ENCODE measurements at regions not wholly inside any gene's neighbourhood (a gene's known extent, or its start where the extent isn't known, plus 50 kb on each side); places are given as distances from the start of the nearest gene placed in this dataset.

DNA sequence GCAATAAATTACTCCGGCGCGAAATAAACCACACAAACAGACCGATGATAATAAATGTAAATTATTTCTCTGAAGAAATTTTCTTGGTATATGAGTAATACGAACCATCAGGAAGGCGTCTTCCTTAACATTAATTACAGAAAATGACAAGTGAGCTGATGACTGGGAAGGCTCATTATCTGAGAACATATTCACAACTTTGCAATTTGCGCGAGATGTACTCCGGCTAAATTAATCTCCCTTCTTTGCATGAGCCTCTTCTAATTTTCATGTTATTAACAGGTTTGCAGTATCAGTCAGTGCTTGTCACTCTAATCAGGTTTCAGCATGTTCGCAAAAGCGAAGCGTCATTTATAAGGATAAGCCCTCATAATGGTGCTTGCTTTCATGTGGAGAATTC is 218.9 kb upstream of the MVB12B start:
- Histone ChIP-seq H3K4me1 (ENCODE audit: control insufficient read depth in 4 of 4, insufficient read depth in 4 of 4, low read length in 3 of 4) (no peaks in the 10 kb centered on the region), H3K36me3 (ENCODE audit: control insufficient read depth in 4 of 4, insufficient read depth in 3 of 4, low read depth in 1 of 4, low read length in 3 of 4) (no peaks in the 10 kb centered on the region), H3K27me3 (ENCODE audit: control insufficient read depth in 4 of 4, insufficient read depth in 4 of 4, low read length in 3 of 4) (peaks cover 0 to 3% (median 0%) of the 10 kb centered on the region in 4 donors), H3K4me3 (ENCODE audit: low read depth in 1 of 3, low read length in 3 of 3) (no peak overlapping the region), H3K27ac (ENCODE audit: low read depth in 1 of 2, low read length in 2 of 2) (no peak overlapping the region), H3K9me3 (ENCODE audit: control insufficient read depth in 4 of 4, low read length in 3 of 4) (no peaks in the 10 kb centered on the region), H3K9ac (ENCODE audit: low read depth in 1 of 2, low read length in 2 of 2) (no peak overlapping the region)
- no peak for DNase-seq (ENCODE audit: low spot score)
- 91% methylated on average over 12 of the region's 12 CpGs for WGBS
- TF ChIP-seq, protein P1, sequence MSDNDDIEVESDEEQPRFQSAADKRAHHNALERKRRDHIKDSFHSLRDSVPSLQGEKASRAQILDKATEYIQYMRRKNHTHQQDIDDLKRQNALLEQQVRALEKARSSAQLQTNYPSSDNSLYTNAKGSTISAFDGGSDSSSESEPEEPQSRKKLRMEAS (IDR thresholded peaks at IDR 0.05), result no peak
- no peak for TF ChIP-seq HNF4G (IDR thresholded peaks at IDR 0.05)

DNA sequence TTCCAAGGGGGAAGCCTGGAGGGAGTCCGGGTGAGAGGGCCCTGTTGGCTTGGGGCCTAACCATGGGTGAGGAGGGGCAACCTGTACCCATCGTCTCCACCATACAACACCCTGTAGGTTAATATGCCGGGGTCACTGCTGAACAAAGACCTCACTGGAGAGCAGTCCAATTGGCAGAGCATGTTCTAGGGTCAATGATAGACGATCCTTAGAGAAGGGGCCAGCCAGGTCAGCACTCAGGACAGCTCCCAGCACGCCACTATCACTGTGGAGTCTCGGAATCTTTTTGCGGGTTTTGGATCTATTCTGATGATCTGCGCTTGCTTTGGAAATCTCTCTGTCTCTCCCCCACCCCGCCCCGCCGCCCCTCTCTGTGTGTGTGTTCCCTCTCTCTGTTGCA is 218.4 kb upstream of the MVB12B start:
- TF ChIP-seq, protein P2, sequence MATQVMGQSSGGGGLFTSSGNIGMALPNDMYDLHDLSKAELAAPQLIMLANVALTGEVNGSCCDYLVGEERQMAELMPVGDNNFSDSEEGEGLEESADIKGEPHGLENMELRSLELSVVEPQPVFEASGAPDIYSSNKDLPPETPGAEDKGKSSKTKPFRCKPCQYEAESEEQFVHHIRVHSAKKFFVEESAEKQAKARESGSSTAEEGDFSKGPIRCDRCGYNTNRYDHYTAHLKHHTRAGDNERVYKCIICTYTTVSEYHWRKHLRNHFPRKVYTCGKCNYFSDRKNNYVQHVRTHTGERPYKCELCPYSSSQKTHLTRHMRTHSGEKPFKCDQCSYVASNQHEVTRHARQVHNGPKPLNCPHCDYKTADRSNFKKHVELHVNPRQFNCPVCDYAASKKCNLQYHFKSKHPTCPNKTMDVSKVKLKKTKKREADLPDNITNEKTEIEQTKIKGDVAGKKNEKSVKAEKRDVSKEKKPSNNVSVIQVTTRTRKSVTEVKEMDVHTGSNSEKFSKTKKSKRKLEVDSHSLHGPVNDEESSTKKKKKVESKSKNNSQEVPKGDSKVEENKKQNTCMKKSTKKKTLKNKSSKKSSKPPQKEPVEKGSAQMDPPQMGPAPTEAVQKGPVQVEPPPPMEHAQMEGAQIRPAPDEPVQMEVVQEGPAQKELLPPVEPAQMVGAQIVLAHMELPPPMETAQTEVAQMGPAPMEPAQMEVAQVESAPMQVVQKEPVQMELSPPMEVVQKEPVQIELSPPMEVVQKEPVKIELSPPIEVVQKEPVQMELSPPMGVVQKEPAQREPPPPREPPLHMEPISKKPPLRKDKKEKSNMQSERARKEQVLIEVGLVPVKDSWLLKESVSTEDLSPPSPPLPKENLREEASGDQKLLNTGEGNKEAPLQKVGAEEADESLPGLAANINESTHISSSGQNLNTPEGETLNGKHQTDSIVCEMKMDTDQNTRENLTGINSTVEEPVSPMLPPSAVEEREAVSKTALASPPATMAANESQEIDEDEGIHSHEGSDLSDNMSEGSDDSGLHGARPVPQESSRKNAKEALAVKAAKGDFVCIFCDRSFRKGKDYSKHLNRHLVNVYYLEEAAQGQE (IDR thresholded peaks at IDR 0.05), result peak; percentile 95
- no peak for TF ChIP-seq NR2F2 (IDR thresholded peaks at IDR 0.05)
- TF ChIP-seq FOXA1 (IDR thresholded peaks at IDR 0.05), result no peak
- no peak for TF ChIP-seq RXRA (IDR thresholded peaks at IDR 0.05)
- H3K4me3 ChIP-seq (ENCODE audit: low read depth in 1 of 3, low read length in 3 of 3), result no peak overlapping the region

DNA sequence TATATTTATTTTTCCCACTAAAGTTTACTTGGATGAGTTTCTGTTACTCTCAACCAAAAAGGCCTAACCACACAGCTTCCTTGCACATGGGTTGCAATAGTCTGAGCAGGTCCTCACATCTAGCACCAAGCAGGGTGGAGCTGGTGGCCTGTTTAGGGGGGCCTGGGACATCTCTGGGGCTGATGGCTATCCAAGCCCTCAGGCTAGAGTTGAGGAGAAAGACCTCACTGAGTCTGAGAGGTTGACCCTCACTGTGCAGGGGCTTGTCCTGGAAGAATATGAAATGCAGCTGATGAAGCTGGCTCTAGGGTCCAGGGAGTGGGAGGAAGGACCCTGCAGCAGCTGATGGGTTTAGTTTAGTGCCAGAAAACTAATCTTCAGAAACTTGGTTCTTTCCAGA is 217.1 kb upstream of the MVB12B start:
- Histone ChIP-seq H3K27ac (ENCODE audit: low read depth in 1 of 2, low read length in 2 of 2) (no peak overlapping the region), H3K9me3 (ENCODE audit: control insufficient read depth in 4 of 4, low read length in 3 of 4) (no peaks in the 10 kb centered on the region), H3K36me3 (ENCODE audit: control insufficient read depth in 4 of 4, insufficient read depth in 3 of 4, low read depth in 1 of 4, low read length in 3 of 4) (no peaks in the 10 kb centered on the region), H3K27me3 (ENCODE audit: control insufficient read depth in 4 of 4, insufficient read depth in 4 of 4, low read length in 3 of 4) (peaks cover 0 to 3% (median 0%) of the 10 kb centered on the region in 4 donors), H3K4me1 (ENCODE audit: control insufficient read depth in 4 of 4, insufficient read depth in 4 of 4, low read length in 3 of 4) (no peaks in the 10 kb centered on the region), H3K9ac (ENCODE audit: low read depth in 1 of 2, low read length in 2 of 2) (no peak overlapping the region), H3K4me3 (ENCODE audit: low read depth in 1 of 3, low read length in 3 of 3) (no peak overlapping the region)
- TF ChIP-seq TAF1 (conservative IDR thresholded peaks at IDR 0.05) (no peak), NR2F2 (IDR thresholded peaks at IDR 0.05) (no peak), FOXA2 (IDR thresholded peaks at IDR 0.05) (no peak), YY1 (IDR thresholded peaks at IDR 0.05) (no peak), RXRA (IDR thresholded peaks at IDR 0.05) (no peak), SP1 (IDR thresholded peaks at IDR 0.05) (no peak), HNF4A (conservative IDR thresholded peaks at IDR 0.05) (no peak), GABPA (IDR thresholded peaks at IDR 0.05 in 1 of 2, conservative IDR thresholded peaks at IDR 0.05 in 1 of 2) (no peak), JUND (IDR thresholded peaks at IDR 0.05) (no peak)
- TF ChIP-seq, protein P1 (IDR thresholded peaks at IDR 0.05), result no peak
- TF ChIP-seq, protein P2 (IDR thresholded peaks at IDR 0.05), result no peak
- TF ChIP-seq, protein P3, sequence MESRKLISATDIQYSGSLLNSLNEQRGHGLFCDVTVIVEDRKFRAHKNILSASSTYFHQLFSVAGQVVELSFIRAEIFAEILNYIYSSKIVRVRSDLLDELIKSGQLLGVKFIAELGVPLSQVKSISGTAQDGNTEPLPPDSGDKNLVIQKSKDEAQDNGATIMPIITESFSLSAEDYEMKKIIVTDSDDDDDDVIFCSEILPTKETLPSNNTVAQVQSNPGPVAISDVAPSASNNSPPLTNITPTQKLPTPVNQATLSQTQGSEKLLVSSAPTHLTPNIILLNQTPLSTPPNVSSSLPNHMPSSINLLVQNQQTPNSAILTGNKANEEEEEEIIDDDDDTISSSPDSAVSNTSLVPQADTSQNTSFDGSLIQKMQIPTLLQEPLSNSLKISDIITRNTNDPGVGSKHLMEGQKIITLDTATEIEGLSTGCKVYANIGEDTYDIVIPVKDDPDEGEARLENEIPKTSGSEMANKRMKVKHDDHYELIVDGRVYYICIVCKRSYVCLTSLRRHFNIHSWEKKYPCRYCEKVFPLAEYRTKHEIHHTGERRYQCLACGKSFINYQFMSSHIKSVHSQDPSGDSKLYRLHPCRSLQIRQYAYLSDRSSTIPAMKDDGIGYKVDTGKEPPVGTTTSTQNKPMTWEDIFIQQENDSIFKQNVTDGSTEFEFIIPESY (IDR thresholded peaks at IDR 0.05), result no peak
- TF ChIP-seq, protein P4, sequence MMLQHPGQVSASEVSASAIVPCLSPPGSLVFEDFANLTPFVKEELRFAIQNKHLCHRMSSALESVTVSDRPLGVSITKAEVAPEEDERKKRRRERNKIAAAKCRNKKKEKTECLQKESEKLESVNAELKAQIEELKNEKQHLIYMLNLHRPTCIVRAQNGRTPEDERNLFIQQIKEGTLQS (IDR thresholded peaks at IDR 0.05), result no peak
- TF ChIP-seq, protein P5, sequence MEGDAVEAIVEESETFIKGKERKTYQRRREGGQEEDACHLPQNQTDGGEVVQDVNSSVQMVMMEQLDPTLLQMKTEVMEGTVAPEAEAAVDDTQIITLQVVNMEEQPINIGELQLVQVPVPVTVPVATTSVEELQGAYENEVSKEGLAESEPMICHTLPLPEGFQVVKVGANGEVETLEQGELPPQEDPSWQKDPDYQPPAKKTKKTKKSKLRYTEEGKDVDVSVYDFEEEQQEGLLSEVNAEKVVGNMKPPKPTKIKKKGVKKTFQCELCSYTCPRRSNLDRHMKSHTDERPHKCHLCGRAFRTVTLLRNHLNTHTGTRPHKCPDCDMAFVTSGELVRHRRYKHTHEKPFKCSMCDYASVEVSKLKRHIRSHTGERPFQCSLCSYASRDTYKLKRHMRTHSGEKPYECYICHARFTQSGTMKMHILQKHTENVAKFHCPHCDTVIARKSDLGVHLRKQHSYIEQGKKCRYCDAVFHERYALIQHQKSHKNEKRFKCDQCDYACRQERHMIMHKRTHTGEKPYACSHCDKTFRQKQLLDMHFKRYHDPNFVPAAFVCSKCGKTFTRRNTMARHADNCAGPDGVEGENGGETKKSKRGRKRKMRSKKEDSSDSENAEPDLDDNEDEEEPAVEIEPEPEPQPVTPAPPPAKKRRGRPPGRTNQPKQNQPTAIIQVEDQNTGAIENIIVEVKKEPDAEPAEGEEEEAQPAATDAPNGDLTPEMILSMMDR (IDR thresholded peaks at IDR 0.05; ENCODE audit: low read depth, low read length, missing input control), result no peak
- no peak for DNase-seq (ENCODE audit: low spot score)

More for the DNA sequence above, 218.4 kb upstream of the MVB12B start:
- Histone ChIP-seq H3K9ac (ENCODE audit: low read depth in 1 of 2, low read length in 2 of 2) (no peak overlapping the region), H3K9me3 (ENCODE audit: control insufficient read depth in 4 of 4, low read length in 3 of 4) (no peaks in the 10 kb centered on the region), H3K36me3 (ENCODE audit: control insufficient read depth in 4 of 4, insufficient read depth in 3 of 4, low read depth in 1 of 4, low read length in 3 of 4) (no peaks in the 10 kb centered on the region), H3K27ac (ENCODE audit: low read depth in 1 of 2, low read length in 2 of 2) (no peak overlapping the region), H3K4me1 (ENCODE audit: control insufficient read depth in 4 of 4, insufficient read depth in 4 of 4, low read length in 3 of 4) (no peaks in the 10 kb centered on the region), H3K27me3 (ENCODE audit: control insufficient read depth in 4 of 4, insufficient read depth in 4 of 4, low read length in 3 of 4) (peaks cover 0 to 3% (median 0%) of the 10 kb centered on the region in 4 donors)
- 28% methylated on average over 11 of the region's 11 CpGs for WGBS
- DNase-seq (ENCODE audit: low spot score), result no peak
